A172 (cell line): ENCODE measurements at regions not wholly inside any gene's neighbourhood (a gene's known extent, or its start where the extent isn't known, plus 50 kb on each side); places are given as distances from the start of the nearest gene placed in this dataset.

ENCODE experiments used
- DNase-seq: peaks from one replicate; pipeline ENCODE4 v3.0.0-alpha.2; 2015; ENCODE audit warnings: low spot score

DNA sequence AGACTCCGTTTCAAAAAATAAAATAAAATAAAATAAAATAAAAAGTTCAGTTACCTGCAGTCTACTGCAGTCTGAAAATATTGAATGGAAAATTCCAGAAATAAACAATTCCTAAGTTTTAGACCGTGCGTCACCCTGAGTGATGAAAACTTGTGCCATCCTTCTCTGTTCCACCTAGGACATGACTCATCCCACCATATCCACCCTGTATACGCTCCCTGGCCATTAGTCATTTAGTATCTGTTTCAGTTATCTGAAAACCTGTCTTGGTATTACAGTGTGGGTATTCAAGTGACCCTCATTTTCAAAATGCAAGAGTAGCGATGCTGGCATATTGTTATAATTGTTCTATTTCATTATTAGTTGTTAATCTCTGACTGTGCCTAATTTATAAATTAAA, 51.8 kb upstream of the TEX48 start:
- peak; percentile 85 for DNase-seq

DNA sequence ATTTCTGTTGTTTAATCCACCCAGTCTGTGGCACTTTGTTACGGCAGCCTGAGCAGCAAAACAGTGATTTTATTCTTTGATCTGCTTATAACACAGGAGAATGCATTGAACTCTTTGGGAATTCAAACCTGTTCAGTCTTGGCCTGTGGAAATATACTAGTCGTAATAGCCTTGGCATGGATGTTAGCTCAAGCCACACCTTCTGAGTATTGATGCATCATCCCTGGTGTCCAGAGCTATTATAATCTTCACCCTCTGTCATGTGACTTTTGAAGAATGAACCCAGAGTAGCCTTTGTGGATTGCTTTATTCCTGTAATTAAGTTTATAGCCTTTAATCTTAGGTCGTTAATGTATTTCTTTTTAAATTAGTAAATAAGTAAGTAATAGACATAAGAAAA, 50.8 kb upstream of the TEX48 start:
- DNase-seq: peak; percentile 61
